Loucy (cell line): ENCODE measurements at regions not wholly inside any gene's neighbourhood (a gene's known extent, or its start where the extent isn't known, plus 50 kb on each side); places are given as distances from the start of the nearest gene placed in this dataset.

Experiments
- CTCF ChIP-seq: fragments of 200-600 bp; sonication (generic); conservative IDR thresholded peaks from 2 replicates; pipeline ENCODE4 v1.5.1; 2014; ENCODE audit warnings: mild to moderate bottlenecking, antibody characterized with exemption, low read length
- EZH2phosphoT487 ChIP-seq: fragments of 200-600 bp; IDR thresholded peaks from 2 replicates; pipeline ENCODE4 v1.6.1; 2018; ENCODE audit warnings: antibody characterized with exemption, mild to moderate bottlenecking, moderate library complexity, borderline replicate concordance

- no peak for TF ChIP-seq EZH2phosphoT487
- no peak for TF ChIP-seq CTCF
Measured at GRCh38 chrX:122666601-122667000, 517.5 kb upstream of the GRIA3 start.
